GM19023 (cell line): ENCODE measurements at regions not wholly inside any gene's neighbourhood (a gene's known extent, or its start where the extent isn't known, plus 50 kb on each side); places are given as distances from the start of the nearest gene placed in this dataset.

Source experiments
- ATAC-seq: cut with Tn5 transposase; IDR thresholded peaks from one replicate; pipeline ENCODE4 v1.9.1; 2021; ENCODE audit warnings: mild to moderate bottlenecking, moderate library complexity; ENCODE audit not compliant: unreplicated experiment

GRCh38 chr9:7246917-7247522, 489.2 kb downstream of the KDM4C start:
- no peak for ATAC-seq

DNA sequence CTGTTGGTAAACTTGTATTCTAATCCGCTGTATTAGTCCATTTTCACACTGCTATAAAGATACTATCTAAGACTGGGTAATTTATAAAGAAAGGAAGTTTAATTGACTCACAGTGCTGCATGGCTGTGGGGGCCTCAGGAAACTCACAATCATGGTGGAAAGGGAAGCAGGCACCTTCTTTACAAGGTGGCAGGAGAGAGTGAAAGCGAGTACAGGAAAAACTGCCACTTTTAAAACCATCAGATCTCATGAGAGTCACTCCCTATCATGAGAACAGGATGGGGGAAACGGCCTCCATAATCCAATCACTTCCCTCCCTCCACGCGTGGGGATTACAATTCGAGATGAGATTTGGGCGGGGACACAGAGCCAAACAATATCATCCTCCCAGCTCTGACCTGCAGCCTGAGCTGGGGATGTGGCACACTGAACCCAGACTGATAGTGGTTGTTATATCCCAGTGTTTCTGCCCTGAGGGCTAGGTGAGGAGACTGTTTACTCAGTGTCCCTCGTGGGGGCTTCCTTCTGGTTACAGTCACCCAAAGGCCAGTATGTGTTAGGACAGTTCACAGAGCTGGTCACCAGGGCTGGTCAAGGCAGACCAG, 488.3 kb downstream of the KDM4C start:
- no peak for ATAC-seq

GRCh38 chr9:7243838-7244237, 486.1 kb downstream of the KDM4C start:
- no peak for ATAC-seq

- no peak for ATAC-seq
Measured at GRCh38 chr9:7242126-7242525, 484.4 kb downstream of the KDM4C start.

DNA sequence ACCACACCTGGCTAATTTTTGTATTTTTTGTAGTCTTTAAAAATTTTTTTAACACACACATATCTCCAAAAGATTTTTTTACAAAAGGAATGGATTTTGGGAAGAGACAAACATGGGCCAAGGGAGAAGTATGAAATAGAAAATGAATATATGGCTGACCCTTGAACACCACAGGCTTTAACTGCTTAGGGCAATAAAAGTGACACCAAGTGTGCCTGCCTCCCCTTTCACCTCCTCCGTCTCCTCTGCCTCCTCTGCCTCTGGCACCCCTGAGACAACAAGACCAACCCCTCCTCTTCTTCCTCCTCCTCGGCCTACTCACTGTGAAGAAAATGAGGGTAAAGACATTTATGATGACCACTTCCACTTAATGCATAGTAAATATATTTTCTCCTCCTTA, 483.9 kb downstream of the KDM4C start:
- no peak for ATAC-seq

GRCh38 chr9:7240569-7241311, 483.0 kb downstream of the KDM4C start:
- no peak for ATAC-seq

- ATAC-seq, result no peak
Measured at GRCh38 chr9:7239708-7240107, 481.9 kb downstream of the KDM4C start.

DNA sequence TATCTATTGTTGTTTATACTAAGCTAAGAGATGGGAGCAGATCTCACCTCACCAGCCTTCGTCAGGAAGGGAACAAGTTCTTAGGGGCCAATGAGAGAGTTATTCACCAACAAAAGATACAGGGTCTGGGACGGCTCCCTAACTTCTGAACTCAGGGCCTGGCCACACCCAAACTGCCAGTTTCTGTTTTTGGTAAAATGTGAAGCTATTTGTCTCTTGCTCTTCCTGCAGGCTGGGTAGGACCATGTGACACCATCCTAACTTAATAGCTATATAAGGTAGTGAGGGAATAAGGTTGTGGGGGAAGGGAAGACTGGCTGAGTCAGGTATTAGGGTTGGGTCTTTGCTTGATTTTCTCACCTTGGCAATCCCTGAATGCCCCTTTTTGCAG, 480.5 kb downstream of the KDM4C start:
- no peak for ATAC-seq

- ATAC-seq, result no peak
Measured at GRCh38 chr9:7237473-7238246, 479.9 kb downstream of the KDM4C start.

- ATAC-seq, result no peak
Measured at GRCh38 chr9:7236186-7236585, 478.4 kb downstream of the KDM4C start.

GRCh38 chr9:7234144-7234543, 476.4 kb downstream of the KDM4C start:
- ATAC-seq, result no peak

DNA sequence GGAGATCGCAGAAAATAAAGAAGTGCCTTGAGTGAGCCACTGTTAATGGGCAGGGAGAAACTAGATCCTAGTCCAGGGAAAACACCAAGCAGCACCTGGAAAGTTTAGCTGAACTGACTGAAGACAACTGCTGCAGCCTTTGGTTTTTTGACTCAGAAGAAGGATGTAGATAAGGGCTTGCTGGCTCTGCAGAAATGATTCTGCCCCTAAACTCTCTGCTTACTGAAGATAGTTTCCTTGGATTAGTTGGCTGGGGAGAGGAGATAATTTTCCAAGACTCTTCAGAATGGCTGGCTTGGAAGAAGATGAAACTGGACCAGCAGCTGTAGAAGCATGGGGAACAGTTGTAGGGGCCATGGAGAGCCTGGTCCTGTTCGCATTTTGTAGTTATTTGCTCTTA, 471.8 kb downstream of the KDM4C start:
- ATAC-seq, result no peak

- ATAC-seq, result no peak
Measured at GRCh38 chr9:7228726-7229125, 471.0 kb downstream of the KDM4C start.

DNA sequence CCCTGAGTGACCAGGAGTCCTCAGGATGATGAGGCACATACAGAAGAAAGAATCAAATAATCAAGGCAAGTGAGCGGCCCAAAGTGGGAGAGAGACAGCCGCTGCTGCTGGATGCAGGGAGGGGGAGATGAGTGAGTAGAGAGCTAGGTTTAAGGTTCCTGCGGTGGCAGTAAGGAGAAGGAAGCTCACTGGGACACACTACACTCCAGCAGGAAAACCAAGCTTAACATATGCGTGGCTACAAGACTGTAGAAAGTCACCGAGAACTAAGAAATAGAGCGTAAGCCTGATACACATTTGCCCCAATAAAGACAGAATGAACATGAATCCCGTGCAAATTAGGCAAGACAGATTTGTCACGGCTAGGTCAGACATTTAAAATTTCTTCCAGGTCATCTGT, 470.2 kb downstream of the KDM4C start:
- ATAC-seq, result no peak

DNA sequence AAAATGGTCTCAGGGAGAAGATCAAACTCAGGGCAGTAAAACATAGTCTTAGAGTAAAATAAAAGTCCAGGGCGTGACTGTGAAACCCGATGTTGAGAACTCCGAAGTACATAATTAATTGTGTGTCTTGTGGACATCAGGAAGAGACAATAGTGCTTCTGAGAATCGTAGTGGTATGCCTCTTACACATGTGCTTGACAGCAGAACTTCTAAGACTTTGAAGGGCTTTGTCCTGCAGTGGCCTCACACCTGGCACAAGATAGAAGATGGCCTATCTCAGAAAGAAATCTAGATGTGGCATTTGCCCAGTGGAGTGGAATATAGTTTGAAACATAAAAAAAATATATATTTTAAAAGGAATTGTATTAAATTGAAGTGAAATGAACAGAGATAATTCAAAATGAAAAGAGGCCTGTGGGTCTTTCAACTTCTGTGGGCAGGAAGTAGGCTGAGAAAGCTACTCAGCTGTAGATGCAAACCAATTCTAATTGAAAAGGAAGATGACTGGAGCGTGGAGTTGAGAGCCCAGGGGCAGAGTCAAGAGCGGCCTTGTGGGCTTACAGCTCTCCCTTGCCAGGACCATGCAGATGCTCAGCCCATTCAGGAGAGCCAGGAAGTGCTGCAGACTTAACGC, 468.4 kb downstream of the KDM4C start:
- no peak for ATAC-seq
